ENCODE measurements at regions not wholly inside any gene's neighbourhood (a gene's known extent, or its start where the extent isn't known, plus 50 kb on each side); places are given as distances from the start of the nearest gene placed in this dataset.

DNA sequence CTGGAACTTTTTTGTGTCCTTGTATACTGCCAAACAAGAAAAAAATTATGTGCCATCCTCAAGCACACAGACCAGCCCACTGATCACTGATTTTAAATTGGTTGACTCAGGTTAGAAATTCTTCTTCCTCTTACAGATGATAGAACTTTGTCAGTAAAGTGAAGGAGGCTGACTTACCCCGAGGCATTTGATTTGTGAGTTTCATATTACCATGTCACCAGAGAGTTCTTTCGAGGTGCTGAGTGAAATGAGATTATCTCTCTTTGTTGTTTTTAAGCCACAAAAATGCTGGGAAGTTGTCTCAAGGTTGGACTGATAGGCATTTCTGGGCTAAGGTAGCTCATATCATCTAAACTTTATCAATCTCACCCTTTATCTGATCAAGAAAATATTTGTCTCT lies 78.8 kb upstream of the FAM180A start:
- no peak for DNase-seq

- no peak for DNase-seq
Measured at GRCh38 chr7:135825406-135825805, 76.8 kb upstream of the FAM180A start.

- DNase-seq, result no peak
Measured at GRCh38 chr7:135822376-135822775, 73.8 kb upstream of the FAM180A start.

DNA sequence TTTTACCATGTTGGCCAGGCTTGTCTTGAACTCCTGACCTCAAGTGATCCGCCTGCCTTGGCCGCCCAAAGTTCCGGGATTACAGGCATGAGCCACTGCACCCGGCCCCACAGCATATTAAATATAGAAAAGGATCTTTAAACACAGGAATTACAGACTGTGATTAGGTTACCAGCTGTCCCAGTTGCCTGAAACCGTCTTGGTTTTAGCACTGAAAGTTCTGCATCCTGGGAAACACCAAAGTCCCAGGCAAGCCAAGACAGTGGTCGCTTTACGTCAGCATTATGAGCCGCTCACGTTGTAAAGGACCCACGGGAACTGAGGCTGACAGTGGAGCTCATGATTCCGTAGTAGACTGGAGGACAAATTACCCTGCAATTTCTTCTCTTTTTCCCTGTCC lies 69.0 kb upstream of the FAM180A start:
- DNase-seq, result no peak

DNA sequence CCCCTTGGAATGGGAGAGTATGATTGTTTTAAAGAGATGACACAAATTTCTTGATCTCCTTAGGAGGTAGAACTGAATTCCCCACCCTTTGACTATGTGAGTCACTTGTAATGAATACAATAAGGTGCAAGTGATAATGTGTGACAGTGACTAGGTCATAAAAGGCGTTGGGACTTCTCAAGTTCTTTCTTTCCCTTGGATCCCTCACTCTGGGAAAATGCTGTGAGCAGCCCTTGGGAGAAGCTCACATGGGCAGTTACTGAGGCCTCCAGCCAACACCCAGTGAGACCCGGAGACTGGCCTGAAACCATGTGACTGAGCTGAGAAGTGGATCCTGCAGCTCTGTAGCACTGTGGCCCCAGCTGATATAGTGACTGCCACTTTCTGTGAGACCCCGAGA lies 66.4 kb upstream of the FAM180A start:
- DNase-seq, result no peak

DNA sequence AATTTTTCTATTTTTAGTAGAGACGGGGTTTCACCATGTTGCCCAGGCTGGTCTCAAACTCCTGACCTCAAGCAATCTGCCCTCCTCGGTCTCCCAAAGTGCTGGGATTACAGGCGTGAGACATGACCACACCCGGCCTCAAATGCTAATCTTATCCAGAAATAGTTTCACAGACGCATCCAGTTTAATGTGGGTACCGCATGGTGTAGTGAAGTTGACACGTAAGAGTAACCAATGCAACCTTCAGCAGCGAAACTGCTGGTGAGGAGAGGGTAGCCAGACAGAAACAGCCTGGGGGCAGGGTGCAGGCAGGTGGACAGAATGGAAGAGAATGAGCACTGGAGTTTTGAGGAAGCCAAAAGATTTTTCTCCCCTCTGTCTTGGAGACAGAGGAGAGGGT lies 63.5 kb upstream of the FAM180A start:
- no peak for DNase-seq

- DNase-seq, result no peak
Measured at GRCh38 chr7:135811506-135811905, 62.9 kb upstream of the FAM180A start.

DNA sequence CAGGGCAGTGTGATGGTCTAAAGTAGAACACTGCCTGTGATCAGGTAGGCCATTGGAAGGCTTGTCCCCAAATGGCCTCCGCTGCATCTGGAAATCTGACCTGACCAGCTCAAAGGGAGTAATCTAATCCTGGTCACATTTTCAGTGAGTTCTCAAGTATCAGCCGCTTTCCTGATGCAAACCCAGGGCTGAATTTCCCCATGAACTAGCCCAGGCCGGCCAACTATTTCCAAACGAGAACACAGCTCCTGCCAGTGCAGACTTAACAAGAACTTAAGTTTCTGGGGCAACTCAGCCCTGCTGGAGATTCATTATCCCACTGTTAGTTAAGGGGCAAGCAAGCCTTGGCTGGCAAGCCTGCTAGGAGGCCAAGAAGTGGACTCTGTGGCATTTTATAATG lies 59.6 kb upstream of the FAM180A start:
- DNase-seq, result no peak

DNA sequence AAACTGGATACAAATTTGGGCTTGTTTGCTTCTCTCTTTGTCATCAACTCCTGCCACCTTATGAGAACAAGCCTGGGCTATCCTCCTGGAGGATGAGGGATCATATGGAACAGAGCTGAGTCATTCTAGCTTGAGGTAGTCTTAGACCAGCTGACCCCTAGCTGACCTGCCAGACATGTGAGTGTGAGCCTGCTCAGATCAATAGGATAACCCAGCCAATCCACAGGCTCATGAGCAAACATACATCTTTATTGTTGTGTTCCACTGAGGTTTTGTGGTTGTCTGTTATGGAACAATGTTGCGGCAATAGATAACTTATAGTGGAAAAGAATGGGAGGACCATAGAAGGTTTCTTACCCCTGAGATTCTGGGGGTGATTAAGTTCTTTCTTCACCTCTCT lies 54.5 kb upstream of the FAM180A start:
- DNase-seq, result peak; percentile 20

- DNase-seq, result no peak
Measured at GRCh38 chr7:135802697-135803096, 54.1 kb upstream of the FAM180A start.

DNA sequence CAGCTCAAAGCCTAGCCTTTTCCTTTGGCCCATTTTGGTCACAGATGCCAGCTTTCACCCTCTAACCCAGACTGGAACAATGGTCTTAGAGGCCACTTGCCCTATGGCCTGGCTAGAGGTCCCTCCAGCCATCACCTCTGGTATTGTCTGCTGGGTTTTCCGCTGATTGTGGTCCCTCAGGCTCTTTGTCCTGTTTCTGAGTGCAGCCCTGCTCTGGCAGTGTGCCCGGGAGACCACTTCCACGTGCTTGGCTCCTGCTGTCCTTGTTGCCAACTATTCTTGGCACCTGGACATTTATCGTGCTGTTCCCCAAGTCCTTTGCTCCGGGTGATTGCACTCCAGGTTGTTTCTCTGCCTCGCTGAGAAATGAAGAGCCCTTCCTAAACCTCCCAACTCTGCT lies 53.3 kb upstream of the FAM180A start:
- peak; percentile 64 for DNase-seq

GRCh38 chr7:135801045-135801693 lies 52.6 kb upstream of the FAM180A start:
- DNase-seq, result peak; percentile 92

DNA sequence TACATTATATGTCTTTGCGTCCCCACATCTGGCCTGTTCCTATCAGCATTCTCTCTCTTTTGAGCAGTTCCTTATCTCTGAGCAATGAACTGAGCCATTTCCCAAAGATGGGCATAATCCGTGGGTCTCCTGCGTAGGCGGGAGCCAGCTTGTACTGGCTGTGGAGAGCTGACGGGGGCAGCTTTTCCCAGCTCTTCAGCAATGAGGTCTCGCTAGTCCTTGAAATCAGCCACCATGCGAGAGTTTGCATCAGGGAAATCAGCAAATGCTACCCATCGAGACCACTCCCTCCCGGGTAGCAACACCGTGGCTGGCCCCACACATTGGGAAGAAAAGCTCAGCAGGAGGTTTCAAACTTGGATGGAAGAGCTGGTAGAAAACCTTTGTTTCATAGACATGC lies 51.9 kb upstream of the FAM180A start:
- no peak for DNase-seq

GRCh38 chr7:135799881-135800280 lies 51.3 kb upstream of the FAM180A start:
- DNase-seq, result peak; percentile 12

All from DMS53 (cell line).